GM10266 (cell line): ENCODE measurements at regions not wholly inside any gene's neighbourhood (a gene's known extent, or its start where the extent isn't known, plus 50 kb on each side); places are given as distances from the start of the nearest gene placed in this dataset.
A peak's percentile ranks its signal among the peaks of the same experiment; 100 is the strongest.
"Not testable (repeated sequence)": the region's sequence is repeated elsewhere in the genome, so short reads cannot be mapped to it uniquely, and the experiment has no call there.

Experiments
- DNase-seq: peaks from one replicate; pipeline ENCODE4 v3.0.0; 2012; ENCODE audit errors: extremely low spot score
- TF ChIP-seq, protein P1 (sequence below): IDR thresholded peaks from 2 replicates; pipeline ENCODE4 v1.5.1; 2012; ENCODE audit warnings: mild to moderate bottlenecking, low read depth; ENCODE audit not compliant: control insufficient read depth, insufficient read depth; ENCODE audit errors: missing control alignments

DNA sequence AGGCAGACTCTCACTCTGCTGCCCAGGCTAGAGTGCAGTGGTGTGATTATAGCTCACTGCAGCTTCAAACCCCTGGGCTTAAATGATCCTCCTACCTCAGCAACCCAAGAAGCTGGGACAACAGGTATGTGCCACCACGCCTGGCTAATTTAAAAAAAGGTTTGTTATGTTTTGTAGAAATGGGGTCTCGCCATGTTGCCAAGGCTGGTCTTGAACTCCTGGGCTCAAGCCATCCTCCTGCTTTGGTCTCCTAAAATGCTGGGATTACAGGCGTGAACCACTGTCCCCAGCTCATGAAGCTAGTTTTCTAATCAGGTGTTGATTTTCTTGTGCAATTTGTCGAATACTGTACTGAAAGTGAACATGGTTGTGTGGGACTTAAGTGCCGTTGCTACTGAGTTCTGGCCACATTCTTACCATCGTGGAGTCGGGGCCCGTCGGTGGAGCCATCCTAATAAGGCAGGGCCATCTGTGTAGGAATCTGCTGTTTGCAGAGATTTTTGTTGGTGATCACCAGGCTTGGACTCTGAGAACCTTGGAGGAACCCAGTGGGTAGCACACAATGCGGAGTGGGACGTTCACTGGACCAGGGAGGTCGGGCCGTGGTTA, 193.2 kb downstream of the GOLGA6L6 start:
- DNase-seq: peak; percentile 34
- TF ChIP-seq, protein P1, sequence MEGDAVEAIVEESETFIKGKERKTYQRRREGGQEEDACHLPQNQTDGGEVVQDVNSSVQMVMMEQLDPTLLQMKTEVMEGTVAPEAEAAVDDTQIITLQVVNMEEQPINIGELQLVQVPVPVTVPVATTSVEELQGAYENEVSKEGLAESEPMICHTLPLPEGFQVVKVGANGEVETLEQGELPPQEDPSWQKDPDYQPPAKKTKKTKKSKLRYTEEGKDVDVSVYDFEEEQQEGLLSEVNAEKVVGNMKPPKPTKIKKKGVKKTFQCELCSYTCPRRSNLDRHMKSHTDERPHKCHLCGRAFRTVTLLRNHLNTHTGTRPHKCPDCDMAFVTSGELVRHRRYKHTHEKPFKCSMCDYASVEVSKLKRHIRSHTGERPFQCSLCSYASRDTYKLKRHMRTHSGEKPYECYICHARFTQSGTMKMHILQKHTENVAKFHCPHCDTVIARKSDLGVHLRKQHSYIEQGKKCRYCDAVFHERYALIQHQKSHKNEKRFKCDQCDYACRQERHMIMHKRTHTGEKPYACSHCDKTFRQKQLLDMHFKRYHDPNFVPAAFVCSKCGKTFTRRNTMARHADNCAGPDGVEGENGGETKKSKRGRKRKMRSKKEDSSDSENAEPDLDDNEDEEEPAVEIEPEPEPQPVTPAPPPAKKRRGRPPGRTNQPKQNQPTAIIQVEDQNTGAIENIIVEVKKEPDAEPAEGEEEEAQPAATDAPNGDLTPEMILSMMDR: no peak

DNA sequence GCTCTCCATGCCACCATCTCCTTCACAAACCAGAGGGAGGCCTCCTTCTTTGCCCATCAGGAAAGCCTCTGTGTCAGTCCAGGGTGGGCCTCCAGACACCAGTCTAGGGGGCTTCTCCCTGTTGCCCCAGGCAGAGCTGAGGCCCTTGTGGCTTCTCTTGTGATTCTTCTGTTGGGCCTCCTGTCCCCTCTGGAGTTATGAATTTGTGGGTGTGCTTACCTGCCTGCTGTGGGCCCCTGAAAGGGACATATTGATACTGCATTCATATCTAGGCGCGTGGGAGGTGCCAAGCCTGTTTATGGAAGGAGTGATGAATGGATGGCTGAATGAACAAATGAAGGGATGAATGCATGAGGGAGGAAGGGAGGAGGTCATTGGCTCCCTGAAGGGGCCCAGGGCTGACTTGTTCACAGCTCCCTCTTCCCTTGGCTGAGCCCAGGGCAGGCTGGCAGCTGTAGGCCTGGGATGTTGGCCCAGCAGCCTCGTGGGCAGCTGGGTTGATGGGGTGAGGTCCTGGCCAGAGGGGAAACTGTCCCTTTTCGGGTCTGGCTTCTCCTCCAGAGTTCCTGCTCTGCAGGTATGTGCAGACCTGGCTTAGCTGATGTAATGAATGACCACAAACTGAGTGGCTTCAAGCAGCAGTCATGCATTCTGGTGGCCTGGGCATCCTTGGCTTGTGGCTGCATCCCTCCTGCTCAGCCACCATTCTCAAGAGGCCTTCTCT, 195.4 kb downstream of the GOLGA6L6 start:
- TF ChIP-seq, protein P1: no peak
- DNase-seq: peak; percentile 41

DNA sequence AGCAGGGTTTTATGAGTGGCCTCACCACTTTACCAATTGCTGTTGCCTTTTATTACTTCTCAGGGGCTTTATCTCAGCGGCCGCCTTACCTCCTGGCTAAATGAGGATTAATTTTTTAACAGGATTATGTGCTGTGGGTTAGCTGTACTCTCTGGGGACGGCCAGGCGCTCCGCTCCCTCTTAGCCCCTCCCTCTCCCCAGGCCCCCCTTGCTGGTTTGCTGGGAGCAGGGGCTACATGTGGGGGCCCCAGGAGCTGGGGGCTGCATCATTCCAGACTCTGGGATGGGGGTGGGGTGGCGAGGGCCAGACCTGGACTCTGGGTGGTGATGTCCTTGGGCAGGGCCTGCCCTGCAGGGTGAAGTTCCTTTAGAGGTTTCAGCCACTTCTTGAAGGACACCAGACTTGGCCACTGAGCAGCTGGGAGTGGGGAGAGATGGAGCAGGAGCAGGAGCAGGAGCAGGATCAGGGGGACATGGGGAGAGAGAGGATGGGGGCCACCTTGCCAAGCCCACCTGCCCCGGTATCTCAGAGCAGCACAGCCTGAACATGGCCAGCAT, 196.1 kb downstream of the GOLGA6L6 start:
- TF ChIP-seq, protein P1: no peak
- peak; percentile 56 for DNase-seq

DNA sequence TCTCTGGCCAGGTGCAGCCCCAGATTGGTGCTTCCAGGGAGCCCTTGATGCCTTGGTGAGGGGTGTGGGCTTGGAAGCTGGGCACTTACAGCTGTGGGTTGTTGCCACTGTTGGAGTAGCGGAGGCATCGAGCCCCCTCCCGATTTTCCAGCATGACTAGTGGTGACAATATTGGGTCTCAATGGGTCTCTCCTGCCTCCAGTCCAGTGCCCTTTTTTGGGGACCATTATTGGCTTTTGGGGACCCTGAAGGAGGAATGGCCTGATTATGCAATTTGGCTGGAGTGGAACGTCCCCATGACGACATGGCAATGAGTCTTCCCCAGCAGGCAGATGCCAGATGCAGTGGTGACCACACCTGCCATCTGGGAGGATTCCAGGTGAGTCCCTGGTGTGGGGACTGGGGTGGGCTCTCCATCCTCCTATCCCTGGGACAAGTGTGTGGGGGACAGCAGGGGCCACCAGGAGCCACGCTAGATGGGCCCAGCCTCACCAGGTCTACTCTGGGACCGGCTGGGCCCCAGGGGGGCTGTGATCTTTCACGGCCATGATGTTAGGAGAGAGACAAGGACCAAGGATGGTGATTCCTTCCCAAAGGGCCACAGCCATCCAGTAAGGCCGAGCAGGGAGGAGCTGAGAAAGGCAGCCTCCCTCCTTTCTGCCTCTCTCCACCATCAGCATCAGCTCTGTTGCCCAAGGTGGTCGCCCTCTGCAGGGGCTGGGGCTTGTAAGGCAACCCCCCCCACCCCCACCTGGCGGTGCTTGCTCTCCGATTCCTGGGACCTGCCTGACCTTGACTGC, 196.8 kb downstream of the GOLGA6L6 start:
- DNase-seq: peak; percentile 54
- TF ChIP-seq, protein P1: no peak

DNA sequence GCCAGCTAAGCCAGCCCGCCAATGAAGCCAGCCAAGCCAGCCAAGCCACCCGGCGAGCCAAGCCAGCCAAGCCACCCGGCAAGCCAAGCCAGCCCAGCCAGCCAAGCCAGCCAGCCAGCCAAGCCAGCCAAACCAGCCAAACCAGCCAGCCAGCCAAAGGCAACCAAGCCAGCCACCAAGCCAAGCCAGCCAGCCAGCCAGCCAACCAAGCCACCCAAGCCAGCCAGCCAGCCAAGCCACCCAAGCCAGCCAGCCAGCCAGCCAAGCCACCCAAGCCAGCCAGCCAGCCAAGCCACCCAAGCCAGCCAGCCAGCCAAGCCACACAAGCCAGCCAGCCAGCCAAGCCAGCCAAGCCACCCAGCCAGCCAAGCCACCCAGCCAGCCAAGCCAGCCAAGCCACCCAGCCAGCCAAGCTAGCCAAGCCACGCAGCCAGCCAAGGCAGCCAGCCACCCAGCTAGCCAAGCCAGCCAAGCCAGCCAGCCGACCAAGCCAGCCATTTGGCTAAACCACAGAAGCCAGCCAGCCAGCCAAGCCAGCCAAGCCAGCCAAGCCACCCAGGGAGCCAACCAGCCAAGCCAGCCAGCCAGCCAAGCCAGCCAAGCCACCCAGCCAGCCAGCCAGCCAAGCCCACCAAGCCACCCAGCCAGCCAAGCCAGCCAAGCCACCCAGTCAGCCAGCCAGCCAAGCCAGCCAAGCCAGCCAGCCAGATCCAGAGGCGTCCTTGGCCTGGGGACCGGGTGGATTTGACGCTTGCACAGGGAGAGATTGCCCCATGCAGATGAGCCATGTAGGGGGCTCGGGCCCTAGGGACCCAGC, 198.0 kb downstream of the GOLGA6L6 start:
- DNase-seq: peak; percentile 20

DNA sequence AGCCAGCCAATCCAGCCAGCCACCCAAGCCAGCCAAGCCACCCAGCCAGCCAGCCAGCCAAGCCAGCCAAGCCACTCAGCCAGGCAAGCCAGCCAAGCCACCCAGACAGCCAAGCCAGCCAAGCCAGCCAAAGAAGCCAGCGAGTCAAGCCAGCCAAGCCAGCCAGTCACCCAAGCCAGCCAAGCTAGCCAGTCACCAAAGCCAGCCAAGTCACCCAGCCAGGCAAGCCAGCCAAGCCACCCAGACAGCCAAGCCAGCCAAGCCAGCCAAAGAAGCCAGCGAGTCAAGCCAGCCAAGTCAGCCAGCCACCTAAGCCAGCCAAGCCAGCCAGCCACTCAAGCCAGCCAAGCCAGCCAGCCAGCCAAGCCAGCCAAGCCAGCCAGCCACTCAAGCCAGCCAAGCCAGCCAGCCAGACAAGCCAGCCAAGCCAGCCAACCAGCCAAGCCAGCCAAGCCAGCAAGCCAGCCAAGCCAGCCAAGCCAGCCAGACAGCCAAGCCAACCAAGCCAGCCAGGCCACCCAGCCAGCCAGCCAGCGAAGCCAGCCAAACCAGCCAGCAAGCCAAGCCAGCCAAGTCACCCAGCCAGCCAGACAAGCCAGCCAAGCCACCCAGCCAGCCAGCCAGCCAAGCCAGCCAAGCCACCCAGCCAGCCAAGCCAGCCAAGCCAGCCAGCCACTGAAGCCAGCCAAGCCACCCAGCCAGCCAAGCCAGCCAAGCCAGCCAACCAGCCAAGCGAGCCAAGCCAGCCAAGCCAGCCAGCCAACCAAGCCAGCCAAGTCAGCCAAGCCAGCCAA, 198.8 kb downstream of the GOLGA6L6 start:
- DNase-seq: not testable (repeated sequence)

DNA sequence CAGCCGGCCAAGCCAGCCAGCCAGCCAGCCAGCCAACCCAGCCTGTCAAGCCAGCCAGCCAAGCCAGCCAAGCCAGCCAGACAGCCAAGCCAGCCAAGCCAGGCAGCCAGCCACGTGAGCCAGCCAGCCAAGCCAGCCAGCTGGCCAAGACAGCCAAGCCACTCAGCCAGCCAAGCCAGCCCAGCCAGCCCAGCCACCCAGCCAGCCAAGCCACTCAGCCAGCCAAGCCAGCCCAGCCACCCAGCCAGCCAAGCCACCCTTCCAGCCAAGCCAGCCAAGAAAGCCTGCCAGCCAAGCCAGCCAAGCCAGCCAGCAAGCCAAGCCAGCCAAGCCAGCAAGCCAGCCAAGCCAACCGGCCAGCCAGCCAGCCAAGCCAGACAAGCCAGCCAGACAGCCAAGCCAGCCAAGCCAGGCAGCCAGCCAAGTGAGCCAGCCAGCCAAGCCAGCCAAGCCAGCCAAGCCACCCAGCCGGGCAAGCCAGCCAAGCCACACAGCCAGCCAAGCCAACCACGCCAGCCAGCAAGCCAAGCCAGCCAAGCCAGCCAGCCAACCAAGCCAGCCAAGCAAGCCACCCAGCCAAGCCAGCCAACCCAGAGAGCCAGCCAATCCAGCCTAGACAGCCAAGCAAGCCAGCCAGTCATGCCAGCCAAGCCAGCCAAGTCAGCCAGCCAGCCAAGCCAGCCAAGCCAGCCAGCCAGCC, 199.5 kb downstream of the GOLGA6L6 start:
- peak; percentile 71 for DNase-seq
- TF ChIP-seq, protein P1: no peak
